ENCODE measurements at regions not wholly inside any gene's neighbourhood (a gene's known extent, or its start where the extent isn't known, plus 50 kb on each side); places are given as distances from the start of the nearest gene placed in this dataset.
A peak's percentile ranks its signal among the peaks of the same experiment; 100 is the strongest.

GRCh38 chr5:137808503-137809135 lies 54.5 kb upstream of the HNRNPA0 start:
- H3K36me3 Mint-ChIP-seq (ENCODE audit: low read depth) = no peaks in the 10 kb centered on the region
- no peaks in the 10 kb centered on the region for H3K36me3 ChIP-seq (ENCODE audit: control insufficient read depth, insufficient read depth, low read length)
- 64 to 72% methylated on average over 5 to 9 of the region's 9 CpGs for WGBS, 2 experiments (ENCODE audit: insufficient coverage in 1 of 2, insufficient read length in 1 of 2)
- TF ChIP-seq CTCF (conservative IDR thresholded peaks at IDR 0.05) = peak; percentile 51
- peak overlapping the region; percentile 14 for H3K4me3 ChIP-seq (ENCODE audit: low read length)
- H3K4me1 Mint-ChIP-seq = peaks cover 21% of the 10 kb centered on the region
- peaks cover 7% of the 10 kb centered on the region for H3K9me3 Mint-ChIP-seq
- H3K27ac Mint-ChIP-seq = no peak overlapping the region
- no peak overlapping the region for H3K9ac ChIP-seq (ENCODE audit: extremely low read depth, low read length, poor library complexity, severe bottlenecking)
- no peak overlapping the region for H3K4me3 Mint-ChIP-seq
- peak; percentile 65 for DNase-seq
- peaks cover 4% of the 10 kb centered on the region for H3K27me3 Mint-ChIP-seq (ENCODE audit: insufficient read depth)
- peaks cover 2% of the 10 kb centered on the region for H3K4me1 ChIP-seq (ENCODE audit: control insufficient read depth, insufficient read depth, low read length)
- no peak overlapping the region for H3K27ac ChIP-seq (ENCODE audit: low read depth, low read length)
- no peaks in the 10 kb centered on the region for H3K9me3 ChIP-seq (ENCODE audit: control insufficient read depth, low read length)
- no peaks in the 10 kb centered on the region for H3K27me3 ChIP-seq (ENCODE audit: control insufficient read depth, insufficient read depth, low read length, poor library complexity, severe bottlenecking)

GRCh38 chr5:137815202-137815990 lies 52.3 kb upstream of the MYOT start:
- no peak for TF ChIP-seq CTCF (conservative IDR thresholded peaks at IDR 0.05)
- 81 to 88% methylated on average over 3 of the region's 3 CpGs for WGBS, 2 experiments (ENCODE audit: insufficient coverage in 1 of 2, insufficient read length in 1 of 2)
- no peak overlapping the region for H3K27ac Mint-ChIP-seq
- H3K36me3 ChIP-seq (ENCODE audit: control insufficient read depth, insufficient read depth, low read length) = no peaks in the 10 kb centered on the region
- H3K27me3 Mint-ChIP-seq (ENCODE audit: insufficient read depth) = peaks cover 7% of the 10 kb centered on the region
- H3K9me3 Mint-ChIP-seq = peaks cover 7% of the 10 kb centered on the region
- no peak for DNase-seq
- H3K9me3 ChIP-seq (ENCODE audit: control insufficient read depth, low read length) = no peaks in the 10 kb centered on the region
- H3K27ac ChIP-seq (ENCODE audit: low read depth, low read length) = no peak overlapping the region
- no peaks in the 10 kb centered on the region for H3K36me3 Mint-ChIP-seq (ENCODE audit: low read depth)
- no peak overlapping the region for H3K4me3 Mint-ChIP-seq
- H3K4me1 Mint-ChIP-seq = peaks cover 10% of the 10 kb centered on the region
- H3K4me1 ChIP-seq (ENCODE audit: control insufficient read depth, insufficient read depth, low read length) = peaks cover 2% of the 10 kb centered on the region
- no peak overlapping the region for H3K4me3 ChIP-seq (ENCODE audit: low read length)
- H3K9ac ChIP-seq (ENCODE audit: extremely low read depth, low read length, poor library complexity, severe bottlenecking) = no peak overlapping the region
- H3K27me3 ChIP-seq (ENCODE audit: control insufficient read depth, insufficient read depth, low read length, poor library complexity, severe bottlenecking) = no peaks in the 10 kb centered on the region
